ENCODE measurements at regions not wholly inside any gene's neighbourhood (a gene's known extent, or its start where the extent isn't known, plus 50 kb on each side); places are given as distances from the start of the nearest gene placed in this dataset.

DNA sequence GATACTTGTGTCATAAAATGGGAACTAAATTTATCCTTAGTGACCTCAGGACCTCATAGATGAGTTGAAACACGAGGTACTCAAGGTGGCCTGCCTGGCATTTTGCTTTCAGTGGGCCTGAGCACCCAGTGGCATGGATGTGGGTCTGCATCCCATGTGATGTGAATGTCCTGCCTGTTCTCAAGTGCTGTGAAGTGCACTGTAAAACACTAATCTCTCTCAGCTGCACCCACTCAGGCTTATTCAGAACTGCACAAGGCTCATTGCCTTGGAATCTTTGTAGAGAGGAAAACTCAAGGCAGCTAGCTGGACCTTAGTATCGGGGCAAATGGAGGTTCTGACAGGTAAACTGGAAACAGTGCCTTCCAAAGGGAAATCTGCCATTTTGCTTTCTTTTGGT, 767.0 kb downstream of the TUSC7 start:
- no peak for TF ChIP-seq CBFA2T3 (IDR thresholded peaks at IDR 0.05)
- no peak for TF ChIP-seq ZNF830 (CRISPR knock-in tag; IDR thresholded peaks at IDR 0.05)
- TF ChIP-seq, protein P1, sequence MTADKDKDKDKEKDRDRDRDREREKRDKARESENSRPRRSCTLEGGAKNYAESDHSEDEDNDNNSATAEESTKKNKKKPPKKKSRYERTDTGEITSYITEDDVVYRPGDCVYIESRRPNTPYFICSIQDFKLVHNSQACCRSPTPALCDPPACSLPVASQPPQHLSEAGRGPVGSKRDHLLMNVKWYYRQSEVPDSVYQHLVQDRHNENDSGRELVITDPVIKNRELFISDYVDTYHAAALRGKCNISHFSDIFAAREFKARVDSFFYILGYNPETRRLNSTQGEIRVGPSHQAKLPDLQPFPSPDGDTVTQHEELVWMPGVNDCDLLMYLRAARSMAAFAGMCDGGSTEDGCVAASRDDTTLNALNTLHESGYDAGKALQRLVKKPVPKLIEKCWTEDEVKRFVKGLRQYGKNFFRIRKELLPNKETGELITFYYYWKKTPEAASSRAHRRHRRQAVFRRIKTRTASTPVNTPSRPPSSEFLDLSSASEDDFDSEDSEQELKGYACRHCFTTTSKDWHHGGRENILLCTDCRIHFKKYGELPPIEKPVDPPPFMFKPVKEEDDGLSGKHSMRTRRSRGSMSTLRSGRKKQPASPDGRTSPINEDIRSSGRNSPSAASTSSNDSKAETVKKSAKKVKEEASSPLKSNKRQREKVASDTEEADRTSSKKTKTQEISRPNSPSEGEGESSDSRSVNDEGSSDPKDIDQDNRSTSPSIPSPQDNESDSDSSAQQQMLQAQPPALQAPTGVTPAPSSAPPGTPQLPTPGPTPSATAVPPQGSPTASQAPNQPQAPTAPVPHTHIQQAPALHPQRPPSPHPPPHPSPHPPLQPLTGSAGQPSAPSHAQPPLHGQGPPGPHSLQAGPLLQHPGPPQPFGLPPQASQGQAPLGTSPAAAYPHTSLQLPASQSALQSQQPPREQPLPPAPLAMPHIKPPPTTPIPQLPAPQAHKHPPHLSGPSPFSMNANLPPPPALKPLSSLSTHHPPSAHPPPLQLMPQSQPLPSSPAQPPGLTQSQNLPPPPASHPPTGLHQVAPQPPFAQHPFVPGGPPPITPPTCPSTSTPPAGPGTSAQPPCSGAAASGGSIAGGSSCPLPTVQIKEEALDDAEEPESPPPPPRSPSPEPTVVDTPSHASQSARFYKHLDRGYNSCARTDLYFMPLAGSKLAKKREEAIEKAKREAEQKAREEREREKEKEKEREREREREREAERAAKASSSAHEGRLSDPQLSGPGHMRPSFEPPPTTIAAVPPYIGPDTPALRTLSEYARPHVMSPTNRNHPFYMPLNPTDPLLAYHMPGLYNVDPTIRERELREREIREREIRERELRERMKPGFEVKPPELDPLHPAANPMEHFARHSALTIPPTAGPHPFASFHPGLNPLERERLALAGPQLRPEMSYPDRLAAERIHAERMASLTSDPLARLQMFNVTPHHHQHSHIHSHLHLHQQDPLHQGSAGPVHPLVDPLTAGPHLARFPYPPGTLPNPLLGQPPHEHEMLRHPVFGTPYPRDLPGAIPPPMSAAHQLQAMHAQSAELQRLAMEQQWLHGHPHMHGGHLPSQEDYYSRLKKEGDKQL (CRISPR knock-in tag; IDR thresholded peaks at IDR 0.05; ENCODE audit: borderline replicate concordance): no peak
- no peak for TF ChIP-seq NFXL1 (CRISPR knock-in tag; IDR thresholded peaks at IDR 0.05)
- TF ChIP-seq, protein P2, sequence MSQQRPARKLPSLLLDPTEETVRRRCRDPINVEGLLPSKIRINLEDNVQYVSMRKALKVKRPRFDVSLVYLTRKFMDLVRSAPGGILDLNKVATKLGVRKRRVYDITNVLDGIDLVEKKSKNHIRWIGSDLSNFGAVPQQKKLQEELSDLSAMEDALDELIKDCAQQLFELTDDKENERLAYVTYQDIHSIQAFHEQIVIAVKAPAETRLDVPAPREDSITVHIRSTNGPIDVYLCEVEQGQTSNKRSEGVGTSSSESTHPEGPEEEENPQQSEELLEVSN (IDR thresholded peaks at IDR 0.05; ENCODE audit: borderline replicate concordance in 1 of 2, extremely low read depth in 1 of 2, insufficient read depth in 1 of 2, insufficient read length in 1 of 2, low read depth in 1 of 2, low read length in 1 of 2, poor library complexity in 1 of 2, severe bottlenecking in 1 of 2): no peak
- TF ChIP-seq C11orf30 (IDR thresholded peaks at IDR 0.05; ENCODE audit: low read depth): no peak
- no peak for TF ChIP-seq ZNF586 (CRISPR knock-in tag; conservative IDR thresholded peaks at IDR 0.05)
- no peak for TF ChIP-seq NFE2 (IDR thresholded peaks at IDR 0.05; ENCODE audit: low read depth)
- Histone ChIP-seq H3K79me2 (ENCODE audit: control insufficient read depth, insufficient read depth, low read length) (no peaks in the 10 kb centered on the region), H3K27me3 (ENCODE audit: control insufficient read depth in 2 of 2, insufficient read depth in 2 of 2, low read length in 2 of 2) (no peaks in the 10 kb centered on the region), H3K9me1 (ENCODE audit: control insufficient read depth, insufficient read depth, low read length) (no peaks in the 10 kb centered on the region), H3K9me3 (replicated peaks; ENCODE audit: control insufficient read depth, insufficient read depth, low read depth, low read length) (no peaks in the 10 kb centered on the region), H2AFZ (ENCODE audit: low read depth, low read length) (no peak overlapping the region), H3K4me2 (ENCODE audit: insufficient read depth, low read length) (no peak overlapping the region), H3K4me1 (replicated peaks in 1 of 2; ENCODE audit: control insufficient read depth in 2 of 2, insufficient read depth in 2 of 2, low read length in 2 of 2) (no peaks in the 10 kb centered on the region), H3K27ac (ENCODE audit: extremely low read depth, low read depth, low read length) (no peak overlapping the region), H3K4me3 (no peak overlapping the region), H3K9ac (ENCODE audit: insufficient read depth in 1 of 2, low read depth in 2 of 2, low read length in 2 of 2) (no peak overlapping the region), H3K36me3 (ENCODE audit: control insufficient read depth, insufficient read depth, low read length) (no peaks in the 10 kb centered on the region), H4K20me1 (replicated peaks; ENCODE audit: control insufficient read depth, insufficient read depth, low read length) (no peaks in the 10 kb centered on the region)
- in situ Hi-C loops (cut with MboI) (no loop called here), intact Hi-C loops (cut with micrococcal nuclease) (no loop called here)
- no peak for FAIRE-seq
- no TSS peak for BruUV-seq (replicated peaks)
- ChIA-PET POLR2A (no interaction called here), CTCF (ENCODE audit: low intra/inter-chr PET ratio) (no interaction called here)
- no peak for DNase-seq (ENCODE audit: extremely low read depth in 1 of 4, low spot score in 3 of 4)
- WGBS (ENCODE audit: insufficient coverage, low coverage, missing lambda C conversion rate): 0% methylated on average over 2 of the region's 2 CpGs
- ATAC-seq: no peak

Measured in K562 (cell line).